Neural cell (in vitro differentiated cells): ENCODE measurements at regions not wholly inside any gene's neighbourhood (a gene's known extent, or its start where the extent isn't known, plus 50 kb on each side); places are given as distances from the start of the nearest gene placed in this dataset.
A peak's percentile ranks its signal among the peaks of the same experiment; 100 is the strongest.

ENCODE experiments used
- H2AFZ ChIP-seq: fragments of 200-600, 300-800 bp; sonication (generic), shearing (Covaris generic); 2 replicates; pipeline ENCODE4 v1.6.0; 2014; ENCODE audit warnings: low read depth, mild to moderate bottlenecking, antibody characterized with exemption, low read length, moderate library complexity
- H3F3A ChIP-seq: fragments of 200-600 bp; shearing (Covaris generic); 2 replicates; pipeline ENCODE4 v1.6.1; 2016; ENCODE audit warnings: mild to moderate bottlenecking, moderate library complexity, mixed read lengths, antibody characterized with exemption, low read length; ENCODE audit not compliant: insufficient read depth, poor library complexity, severe bottlenecking
- H3K27ac ChIP-seq: fragments of 200-600, 300-800 bp; sonication (generic), shearing (Covaris generic); 2 replicates; pipeline ENCODE4 v1.5.1; 2014; ENCODE audit warnings: mild to moderate bottlenecking, low read length, moderate library complexity
- H3K27me3 ChIP-seq: fragments of 300-800, 200-600 bp; sonication (generic), shearing (Covaris generic); 2 replicates; pipeline ENCODE4 v1.6.0; 2014; ENCODE audit warnings: mild to moderate bottlenecking, low read depth, low read length, moderate library complexity; ENCODE audit not compliant: insufficient read depth
- H3K36me3 ChIP-seq: fragments of 300-800, 200-600 bp; sonication (generic), shearing (Covaris generic); 2 replicates; pipeline ENCODE4 v1.5.1; 2014; ENCODE audit warnings: mild to moderate bottlenecking, antibody characterized with exemption, low read length, moderate library complexity; ENCODE audit not compliant: insufficient read depth
- H3K4me2 ChIP-seq: fragments of 300-800, 200-600 bp; sonication (generic), shearing (Covaris generic); 2 replicates; pipeline ENCODE4 v1.6.0; 2014; ENCODE audit warnings: mild to moderate bottlenecking, low read length
- H3K4me3 ChIP-seq: fragments of 300-800, 200-600 bp; sonication (generic), shearing (Covaris generic); 2 replicates; pipeline ENCODE4 v1.5.1; 2014; ENCODE audit warnings: mild to moderate bottlenecking, low read length, moderate library complexity
- H3K79me2 ChIP-seq: fragments of 200-600 bp; shearing (Covaris generic); replicated peaks from 2 replicates; pipeline ENCODE4 v1.6.0; 2014; ENCODE audit warnings: mild to moderate bottlenecking, low read length, moderate library complexity; ENCODE audit not compliant: insufficient read depth
- H3K9ac ChIP-seq: fragments of 300-800, 200-600 bp; sonication (generic), shearing (Covaris generic); 2 replicates; pipeline ENCODE4 v1.6.1; 2016; ENCODE audit warnings: mild to moderate bottlenecking, low read length, mixed read lengths
- H3K9me2 ChIP-seq: fragments of 200-600 bp; shearing (Covaris generic); 2 replicates; pipeline ENCODE4 v1.6.1; 2016; ENCODE audit warnings: mild to moderate bottlenecking, low read length, mixed read lengths; ENCODE audit not compliant: insufficient read depth
- H3K9me3 ChIP-seq: fragments of 200-600, 300-800 bp; sonication (generic), shearing (Covaris generic); 2 replicates; pipeline ENCODE4 v1.6.1; 2016; ENCODE audit warnings: mild to moderate bottlenecking, mixed run types, low read length, moderate library complexity, mixed read lengths
- H4K20me1 ChIP-seq: fragments of 200-600 bp; shearing (Covaris generic); 2 replicates; pipeline ENCODE4 v1.6.1; 2016; ENCODE audit warnings: mild to moderate bottlenecking, mixed run types; ENCODE audit not compliant: insufficient read depth
- EP300 ChIP-seq: fragments of 450-650 bp; conservative IDR thresholded peaks from 2 replicates; pipeline ENCODE4 v1.6.1; 2014; ENCODE audit warnings: antibody characterized with exemption, mild to moderate bottlenecking, moderate library complexity; ENCODE audit not compliant: poor library complexity, severe bottlenecking
- EZH2 ChIP-seq: fragments of 200-600, 300-800 bp; shearing (Covaris generic), sonication (generic); IDR thresholded peaks from 2 replicates; pipeline ENCODE4 v1.6.1; 2014; ENCODE audit warnings: antibody characterized with exemption, low read length, borderline replicate concordance, mild to moderate bottlenecking; ENCODE audit not compliant: insufficient read depth, poor library complexity, severe bottlenecking
- MXI1 ChIP-seq: fragments of 450-650 bp; conservative IDR thresholded peaks from 2 replicates; pipeline ENCODE4 v1.6.1; 2014; ENCODE audit warnings: antibody characterized with exemption, mild to moderate bottlenecking; ENCODE audit not compliant: poor library complexity, severe bottlenecking
- POLR2AphosphoS5 ChIP-seq: IDR thresholded peaks from 2 replicates; pipeline ENCODE4 v1.6.1; 2012
- RAD21 ChIP-seq: fragments of 450-650 bp; conservative IDR thresholded peaks from 2 replicates; pipeline ENCODE4 v1.6.1; 2014; ENCODE audit warnings: antibody characterized with exemption, mild to moderate bottlenecking, moderate library complexity
- SMC3 ChIP-seq: fragments of 450-650 bp; conservative IDR thresholded peaks from 2 replicates; pipeline ENCODE4 v1.6.1; 2014; ENCODE audit warnings: antibody characterized with exemption, mild to moderate bottlenecking, moderate library complexity; ENCODE audit not compliant: poor library complexity
- TAF1 ChIP-seq: IDR thresholded peaks from 2 replicates; pipeline ENCODE4 v1.6.1; 2012; ENCODE audit warnings: low read depth
- TF ChIP-seq, protein P1 (sequence below): IDR thresholded peaks from 2 replicates; pipeline ENCODE4 v1.6.1; 2012; ENCODE audit warnings: borderline replicate concordance
- TF ChIP-seq, protein P2 (sequence below): fragments of 450-650 bp; IDR thresholded peaks from 2 replicates; pipeline ENCODE4 v1.5.1; 2014; ENCODE audit warnings: antibody characterized with exemption, mild to moderate bottlenecking, moderate library complexity; ENCODE audit not compliant: poor library complexity, severe bottlenecking

GRCh38 chr6:132937466-132937906 lies 123.1 kb downstream of the RPS12 start:
- Histone ChIP-seq H3K9me3 (no peaks in the 10 kb centered on the region), H2AFZ (peak overlapping the region; percentile 10)

DNA sequence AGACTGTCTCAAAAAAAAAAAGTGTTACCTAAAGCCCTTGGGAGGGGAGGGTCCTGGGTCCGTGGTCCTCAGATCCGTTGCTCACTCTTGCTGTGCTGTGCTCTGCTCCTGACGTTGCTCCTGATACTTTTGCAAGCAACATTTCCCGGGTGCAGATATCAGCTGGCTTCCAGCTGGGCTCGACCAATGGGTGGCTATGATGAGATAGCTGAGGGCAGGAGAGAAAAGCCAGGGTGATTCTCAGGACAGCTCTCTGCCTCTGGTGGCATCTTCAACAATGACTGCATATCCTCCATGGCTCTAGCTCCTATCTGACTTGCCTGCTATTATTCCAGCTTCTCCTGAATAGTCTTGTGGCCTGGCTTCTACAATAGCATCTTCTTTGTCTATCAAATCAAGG lies 134.5 kb downstream of the RPS12 start:
- H3K4me2 ChIP-seq, result no peak overlapping the region
- no peaks in the 10 kb centered on the region for H3K27me3 ChIP-seq
- H4K20me1 ChIP-seq, result no peaks in the 10 kb centered on the region
- H3K79me2 ChIP-seq, result no peaks in the 10 kb centered on the region
- no peak overlapping the region for H3K4me3 ChIP-seq
- no peak for TF ChIP-seq MXI1
- TF ChIP-seq SMC3, result no peak
- TF ChIP-seq EP300, result no peak
- no peak for TF ChIP-seq RAD21
- TF ChIP-seq TAF1, result no peak
- no peak overlapping the region for H2AFZ ChIP-seq
- no peaks in the 10 kb centered on the region for H3K36me3 ChIP-seq
- no peaks in the 10 kb centered on the region for H3K9me3 ChIP-seq
- no peaks in the 10 kb centered on the region for H3K9me2 ChIP-seq
- H3F3A ChIP-seq, result no peaks in the 10 kb centered on the region
- no peak overlapping the region for H3K9ac ChIP-seq
- no peak overlapping the region for H3K27ac ChIP-seq

More at GRCh38 chr6:132937466-132937906, 123.1 kb downstream of the RPS12 start:
- H3K4me3 ChIP-seq, result peak overlapping the region; percentile 15
- TF ChIP-seq EZH2, result no peak
- TF ChIP-seq, protein P1, sequence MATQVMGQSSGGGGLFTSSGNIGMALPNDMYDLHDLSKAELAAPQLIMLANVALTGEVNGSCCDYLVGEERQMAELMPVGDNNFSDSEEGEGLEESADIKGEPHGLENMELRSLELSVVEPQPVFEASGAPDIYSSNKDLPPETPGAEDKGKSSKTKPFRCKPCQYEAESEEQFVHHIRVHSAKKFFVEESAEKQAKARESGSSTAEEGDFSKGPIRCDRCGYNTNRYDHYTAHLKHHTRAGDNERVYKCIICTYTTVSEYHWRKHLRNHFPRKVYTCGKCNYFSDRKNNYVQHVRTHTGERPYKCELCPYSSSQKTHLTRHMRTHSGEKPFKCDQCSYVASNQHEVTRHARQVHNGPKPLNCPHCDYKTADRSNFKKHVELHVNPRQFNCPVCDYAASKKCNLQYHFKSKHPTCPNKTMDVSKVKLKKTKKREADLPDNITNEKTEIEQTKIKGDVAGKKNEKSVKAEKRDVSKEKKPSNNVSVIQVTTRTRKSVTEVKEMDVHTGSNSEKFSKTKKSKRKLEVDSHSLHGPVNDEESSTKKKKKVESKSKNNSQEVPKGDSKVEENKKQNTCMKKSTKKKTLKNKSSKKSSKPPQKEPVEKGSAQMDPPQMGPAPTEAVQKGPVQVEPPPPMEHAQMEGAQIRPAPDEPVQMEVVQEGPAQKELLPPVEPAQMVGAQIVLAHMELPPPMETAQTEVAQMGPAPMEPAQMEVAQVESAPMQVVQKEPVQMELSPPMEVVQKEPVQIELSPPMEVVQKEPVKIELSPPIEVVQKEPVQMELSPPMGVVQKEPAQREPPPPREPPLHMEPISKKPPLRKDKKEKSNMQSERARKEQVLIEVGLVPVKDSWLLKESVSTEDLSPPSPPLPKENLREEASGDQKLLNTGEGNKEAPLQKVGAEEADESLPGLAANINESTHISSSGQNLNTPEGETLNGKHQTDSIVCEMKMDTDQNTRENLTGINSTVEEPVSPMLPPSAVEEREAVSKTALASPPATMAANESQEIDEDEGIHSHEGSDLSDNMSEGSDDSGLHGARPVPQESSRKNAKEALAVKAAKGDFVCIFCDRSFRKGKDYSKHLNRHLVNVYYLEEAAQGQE, result no peak
- TF ChIP-seq TAF1, result no peak
- TF ChIP-seq EP300, result peak; percentile 28
- TF ChIP-seq, protein P2, sequence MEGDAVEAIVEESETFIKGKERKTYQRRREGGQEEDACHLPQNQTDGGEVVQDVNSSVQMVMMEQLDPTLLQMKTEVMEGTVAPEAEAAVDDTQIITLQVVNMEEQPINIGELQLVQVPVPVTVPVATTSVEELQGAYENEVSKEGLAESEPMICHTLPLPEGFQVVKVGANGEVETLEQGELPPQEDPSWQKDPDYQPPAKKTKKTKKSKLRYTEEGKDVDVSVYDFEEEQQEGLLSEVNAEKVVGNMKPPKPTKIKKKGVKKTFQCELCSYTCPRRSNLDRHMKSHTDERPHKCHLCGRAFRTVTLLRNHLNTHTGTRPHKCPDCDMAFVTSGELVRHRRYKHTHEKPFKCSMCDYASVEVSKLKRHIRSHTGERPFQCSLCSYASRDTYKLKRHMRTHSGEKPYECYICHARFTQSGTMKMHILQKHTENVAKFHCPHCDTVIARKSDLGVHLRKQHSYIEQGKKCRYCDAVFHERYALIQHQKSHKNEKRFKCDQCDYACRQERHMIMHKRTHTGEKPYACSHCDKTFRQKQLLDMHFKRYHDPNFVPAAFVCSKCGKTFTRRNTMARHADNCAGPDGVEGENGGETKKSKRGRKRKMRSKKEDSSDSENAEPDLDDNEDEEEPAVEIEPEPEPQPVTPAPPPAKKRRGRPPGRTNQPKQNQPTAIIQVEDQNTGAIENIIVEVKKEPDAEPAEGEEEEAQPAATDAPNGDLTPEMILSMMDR, result peak; percentile 81
- no peak for TF ChIP-seq MXI1
- peak; percentile 79 for TF ChIP-seq SMC3
- TF ChIP-seq RAD21, result peak; percentile 82
- TF ChIP-seq POLR2AphosphoS5, result no peak
- no peaks in the 10 kb centered on the region for H3K79me2 ChIP-seq
- H3K27ac ChIP-seq, result peak overlapping the region; percentile 46
- H3K36me3 ChIP-seq, result no peaks in the 10 kb centered on the region
- no peak overlapping the region for H3K9ac ChIP-seq
- peak overlapping the region; percentile 1 for H3K4me2 ChIP-seq
- no peaks in the 10 kb centered on the region for H4K20me1 ChIP-seq
- no peaks in the 10 kb centered on the region for H3K9me2 ChIP-seq
- H3K27me3 ChIP-seq, result no peaks in the 10 kb centered on the region
- H3F3A ChIP-seq, result no peaks in the 10 kb centered on the region
